Fibroblast of upper back skin (primary cell): ENCODE measurements at regions not wholly inside any gene's neighbourhood (a gene's known extent, or its start where the extent isn't known, plus 50 kb on each side); places are given as distances from the start of the nearest gene placed in this dataset.
"Not testable (repeated sequence)": the region's sequence is repeated elsewhere in the genome, so short reads cannot be mapped to it uniquely, and the experiment has no call there.

Source experiments
- DNase-seq: peaks from one replicate; pipeline ENCODE4 v3.0.0-alpha.2; 2013

DNA sequence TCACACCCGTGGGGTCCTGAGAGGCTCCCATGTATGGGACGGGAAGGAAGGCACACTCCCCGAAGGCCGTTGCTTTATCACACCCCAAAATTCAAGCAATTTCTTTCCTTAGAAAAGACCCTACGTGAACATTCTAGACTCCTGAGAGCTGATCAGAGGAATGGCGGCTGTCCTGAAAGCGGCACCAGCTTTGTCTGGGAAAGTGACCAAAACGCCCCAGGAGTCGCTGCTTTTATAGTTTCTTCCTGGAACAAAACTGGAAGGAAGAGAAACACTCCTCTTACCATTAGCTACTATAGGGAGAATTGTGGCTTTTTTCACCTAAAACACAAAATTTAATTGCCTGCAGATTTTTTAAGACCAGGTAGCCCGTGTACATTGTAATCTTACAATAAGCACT, 261.8 kb upstream of the RNF32 start:
- no peak for DNase-seq

DNA sequence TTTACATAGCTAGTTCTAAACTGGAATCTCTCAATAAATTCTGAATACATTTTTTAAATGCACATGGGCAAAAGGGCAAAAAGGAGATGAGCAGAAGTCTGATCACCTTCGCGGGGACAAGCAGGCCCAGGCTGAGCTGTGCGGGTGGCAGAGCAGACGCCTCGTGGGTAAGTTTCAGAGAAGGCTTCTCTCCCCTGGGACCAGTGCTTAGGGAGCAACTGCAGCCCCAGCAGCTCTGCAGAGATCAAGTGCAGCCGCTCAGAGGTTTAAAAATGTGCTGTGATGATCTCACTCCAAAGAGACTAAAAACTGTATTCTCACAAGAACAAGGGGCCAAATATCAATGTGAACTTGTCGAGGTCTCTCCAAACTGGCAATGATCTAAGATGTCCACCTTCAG, 264.3 kb upstream of the RNF32 start:
- DNase-seq, result no peak

DNA sequence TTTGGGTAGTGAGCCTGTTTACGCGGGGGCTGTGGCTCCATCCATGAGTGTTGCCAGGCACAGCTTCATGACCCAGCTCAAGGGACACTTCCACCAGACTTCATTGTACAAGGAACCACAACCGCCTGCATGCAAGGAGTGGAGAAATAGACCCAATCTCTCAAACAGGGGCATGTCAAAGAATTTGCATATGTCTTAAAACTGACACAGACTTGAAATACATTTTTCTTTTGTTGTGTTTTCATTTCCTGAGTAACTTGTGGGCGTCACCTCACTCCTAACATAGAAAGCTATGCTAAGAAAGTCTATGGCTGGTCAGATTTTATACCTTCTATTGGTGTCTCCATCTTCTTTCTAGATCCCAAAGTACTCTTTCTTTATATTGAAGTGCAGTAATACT, 266.2 kb upstream of the RNF32 start:
- no peak for DNase-seq

DNA sequence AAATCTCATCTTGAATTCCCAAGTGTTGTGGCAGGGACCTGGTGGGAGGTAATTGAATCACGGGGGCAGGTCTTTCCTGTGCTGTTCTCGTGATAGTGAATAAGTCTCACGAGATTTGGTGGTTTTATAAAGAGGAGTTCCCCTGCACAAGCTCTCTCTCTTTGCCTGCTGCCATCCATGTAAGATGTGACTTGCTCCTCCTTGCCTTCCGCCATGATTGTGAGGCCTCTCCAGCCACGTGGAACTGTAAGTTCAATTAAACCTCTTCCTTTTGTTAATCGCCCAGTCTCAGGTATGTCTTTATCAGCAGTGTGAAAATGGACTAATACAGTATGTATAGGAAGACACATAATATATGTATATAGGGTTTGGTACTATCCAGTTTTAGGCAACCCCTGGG, 270.6 kb upstream of the RNF32 start:
- not testable (repeated sequence) for DNase-seq

DNA sequence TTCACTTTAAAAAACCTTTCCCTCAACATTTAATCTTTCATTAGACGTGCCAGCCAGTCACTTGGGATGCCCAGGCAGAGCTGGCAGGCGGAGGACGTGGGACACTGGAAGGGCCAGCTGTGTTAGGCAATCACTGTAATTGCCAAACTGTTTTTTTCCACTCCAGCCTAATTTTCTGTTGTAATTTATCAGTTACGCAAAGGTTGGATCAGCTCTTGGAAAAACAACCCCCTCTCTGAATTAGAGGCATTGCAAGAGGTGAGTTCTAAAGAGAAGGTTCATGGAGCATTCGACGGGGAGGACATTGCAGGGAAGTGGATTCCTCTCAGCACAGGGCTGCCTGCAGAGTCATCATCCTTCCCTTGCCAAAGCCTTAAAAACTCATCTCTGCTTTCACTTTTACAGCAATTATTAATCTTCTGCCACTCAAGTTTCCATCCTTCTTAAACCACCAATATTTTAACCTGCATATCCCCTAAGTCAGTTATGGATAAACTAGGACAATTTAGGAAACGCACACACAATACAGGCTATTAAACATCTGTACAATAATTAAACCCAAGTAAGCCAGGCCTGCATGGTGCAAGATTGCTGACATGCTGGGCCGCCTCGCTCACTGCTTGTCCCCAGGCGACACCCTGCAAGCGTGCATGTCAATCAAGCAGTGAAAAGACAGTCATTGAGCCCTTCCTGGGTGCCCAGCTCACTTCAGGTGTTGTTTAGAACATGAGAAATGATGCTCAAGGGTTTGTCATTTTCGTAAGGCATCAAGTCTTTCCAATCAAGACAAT, 272.3 kb upstream of the RNF32 start:
- DNase-seq, result no peak

DNA sequence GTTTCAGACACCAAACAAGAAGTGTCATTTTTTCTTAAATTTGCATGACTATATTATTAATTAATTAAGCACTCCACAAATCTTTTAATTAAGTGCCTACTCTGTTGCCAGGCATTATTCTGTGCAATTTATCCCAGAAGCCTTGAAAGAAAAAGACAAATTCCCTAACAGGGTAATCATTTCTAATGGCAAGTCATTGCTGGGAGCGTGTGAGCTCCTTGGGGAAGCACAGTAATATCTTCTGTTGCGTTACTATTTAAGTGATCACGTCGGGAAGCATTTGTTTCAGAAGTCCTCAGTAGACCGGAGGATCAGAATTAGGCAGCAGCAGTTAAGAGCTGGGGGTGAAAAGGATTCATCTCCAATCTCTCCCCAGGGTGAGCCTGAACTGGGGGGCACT, 276.8 kb upstream of the RNF32 start:
- DNase-seq, result no peak

DNA sequence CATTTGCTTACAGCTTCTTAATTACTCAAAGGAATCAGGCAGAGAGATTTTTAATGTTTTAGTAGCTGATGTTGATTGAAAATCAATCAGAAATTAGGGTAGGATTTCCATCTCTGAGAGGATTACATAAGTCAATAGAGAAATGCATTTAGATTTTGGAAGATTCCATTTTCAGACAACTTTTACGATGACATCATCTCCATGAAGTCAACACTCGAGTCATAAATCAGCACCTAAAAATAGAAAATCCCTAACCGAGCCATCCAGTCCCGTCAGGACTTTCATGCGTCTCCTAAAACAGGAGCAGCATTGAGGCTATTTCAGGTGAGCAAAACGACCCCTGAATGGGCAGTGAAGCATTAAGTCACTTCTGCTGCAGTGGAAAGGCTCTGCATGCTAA, 279.7 kb upstream of the RNF32 start:
- no peak for DNase-seq

DNA sequence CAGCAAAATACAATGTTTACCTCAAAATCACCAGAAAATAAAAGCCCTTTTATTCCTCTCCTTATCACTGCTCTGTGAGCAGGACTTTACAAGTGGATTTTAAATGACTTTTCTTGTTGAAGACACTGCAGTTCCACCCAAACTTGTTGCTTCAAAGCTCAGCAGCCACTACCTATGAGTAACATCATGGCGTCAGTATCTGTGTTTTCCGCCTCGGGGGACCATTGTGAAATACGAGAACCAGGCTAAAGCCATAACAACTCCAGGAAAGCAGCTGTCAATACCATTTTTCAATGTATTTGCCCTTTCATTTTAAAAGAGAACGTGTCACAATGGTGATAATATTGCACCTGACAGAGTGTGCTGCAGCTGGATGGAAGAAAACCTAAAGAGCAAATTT, 284.0 kb upstream of the RNF32 start:
- no peak for DNase-seq

DNA sequence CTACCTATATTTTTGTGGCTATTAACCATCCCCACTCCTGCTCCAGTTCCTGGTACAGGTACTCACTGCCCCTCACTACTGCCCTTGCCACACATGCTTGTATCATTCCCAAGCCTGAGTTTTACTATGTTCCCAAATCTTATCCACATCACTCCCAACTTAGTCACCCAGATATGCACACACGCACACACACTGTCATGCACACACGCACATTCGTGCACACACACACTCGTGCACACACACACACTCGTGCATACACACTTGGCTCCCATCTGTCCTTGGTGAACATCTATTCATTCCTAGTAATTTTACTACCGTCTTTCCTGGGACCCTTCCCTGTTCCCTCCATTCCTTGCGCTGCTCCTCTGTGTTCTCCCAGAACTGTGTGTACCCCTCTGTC, 287.2 kb upstream of the RNF32 start:
- DNase-seq, result no peak

DNA sequence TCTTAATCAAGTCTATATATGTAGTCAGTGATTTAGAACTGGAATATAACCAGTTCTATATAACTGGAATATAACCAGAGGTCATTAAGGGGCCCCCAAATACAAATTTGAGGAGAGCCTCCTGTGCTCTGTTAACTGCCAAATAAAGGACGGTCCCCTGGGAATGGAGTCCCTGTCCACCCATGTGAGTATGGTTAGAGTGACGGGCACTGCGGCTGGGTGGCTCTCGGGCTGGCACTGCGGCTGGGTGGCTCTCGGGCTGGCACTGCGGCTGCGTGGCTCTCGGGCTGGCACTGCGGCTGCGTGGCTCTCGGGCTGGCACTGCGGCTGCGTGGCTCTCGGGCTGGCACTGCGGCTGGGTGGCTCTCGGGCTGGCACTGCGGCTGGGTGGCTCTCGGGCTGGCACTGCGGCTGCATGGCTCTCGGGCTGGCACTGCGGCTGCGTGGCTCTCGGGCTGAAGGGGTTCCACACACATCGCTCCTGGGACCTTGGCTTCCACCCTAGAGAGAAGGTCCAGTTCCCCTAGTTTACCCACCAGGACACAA, 292.8 kb upstream of the RNF32 start:
- DNase-seq, result not testable (repeated sequence)

DNA sequence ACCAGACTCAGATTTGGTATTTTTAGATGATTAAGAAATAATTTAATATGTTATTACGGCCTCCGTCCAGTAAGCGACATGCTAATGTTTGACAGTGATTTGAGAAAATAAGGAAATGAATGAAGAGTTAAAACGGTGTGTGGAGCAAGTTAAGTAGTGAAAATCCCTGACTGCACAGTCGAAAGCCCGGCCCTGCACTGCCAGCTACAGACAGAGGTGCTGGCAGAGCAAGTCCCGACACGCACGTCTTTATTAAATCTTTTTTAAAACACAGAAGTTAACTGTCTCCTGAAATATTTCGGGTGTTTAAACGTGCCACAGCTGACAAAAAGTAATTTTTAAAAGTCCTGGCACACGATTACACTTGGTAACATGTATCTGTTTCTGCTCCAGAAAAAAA, 293.4 kb upstream of the RNF32 start:
- no peak for DNase-seq

DNA sequence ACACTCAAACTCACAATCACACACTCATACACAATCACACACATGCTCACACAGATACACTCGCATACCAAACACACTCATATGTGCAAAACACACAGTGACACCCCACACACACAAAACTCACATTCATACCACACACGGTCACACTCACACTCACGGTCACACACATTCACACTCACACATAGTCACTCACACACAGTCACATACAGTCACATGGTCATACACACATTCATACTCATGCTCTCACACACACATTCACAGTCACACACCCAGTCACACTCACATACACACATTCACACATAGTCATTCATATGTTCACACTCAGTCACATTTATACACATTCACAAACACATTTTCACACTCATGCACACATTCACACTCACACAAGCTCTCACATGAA, 296.0 kb upstream of the RNF32 start:
- no peak for DNase-seq

DNA sequence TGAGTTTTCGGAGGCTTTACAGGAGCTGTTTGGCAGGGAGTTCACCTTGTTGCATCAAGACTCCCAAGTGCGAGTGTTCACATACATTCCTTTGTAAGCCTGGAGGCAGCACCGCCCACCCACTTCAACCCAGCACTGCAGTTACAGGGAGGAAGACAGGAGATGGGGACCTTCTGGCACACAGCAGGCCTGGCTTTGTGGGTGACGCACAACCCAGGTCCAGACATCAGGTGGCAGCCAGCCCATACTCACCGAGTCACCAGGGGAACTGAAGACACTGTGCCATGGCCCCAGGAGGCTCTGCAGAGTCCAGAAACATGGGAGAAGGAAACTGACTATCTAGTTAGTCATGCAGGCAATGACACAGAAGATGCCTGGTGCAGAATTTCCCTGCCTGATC, 305.9 kb upstream of the RNF32 start:
- no peak for DNase-seq

DNA sequence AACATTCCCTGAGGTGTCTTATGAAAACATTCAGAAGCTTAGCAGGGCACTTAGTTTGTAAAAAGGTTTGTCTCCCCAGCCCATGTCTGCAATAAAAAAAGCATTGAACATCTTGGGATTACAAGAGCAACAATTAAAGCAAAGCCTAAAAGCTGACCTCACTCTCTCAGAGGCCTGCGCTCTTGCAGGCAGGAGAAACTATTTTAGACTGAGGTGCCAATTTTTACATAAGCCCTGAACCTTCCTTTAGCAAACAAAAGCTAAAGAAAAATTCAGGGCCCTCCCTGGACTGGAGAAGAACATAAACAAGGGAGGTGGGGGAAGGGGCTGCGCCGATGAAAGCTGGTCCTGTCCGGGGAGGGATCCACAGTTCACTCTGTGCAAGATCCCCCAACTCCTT, 312.7 kb upstream of the RNF32 start:
- no peak for DNase-seq

DNA sequence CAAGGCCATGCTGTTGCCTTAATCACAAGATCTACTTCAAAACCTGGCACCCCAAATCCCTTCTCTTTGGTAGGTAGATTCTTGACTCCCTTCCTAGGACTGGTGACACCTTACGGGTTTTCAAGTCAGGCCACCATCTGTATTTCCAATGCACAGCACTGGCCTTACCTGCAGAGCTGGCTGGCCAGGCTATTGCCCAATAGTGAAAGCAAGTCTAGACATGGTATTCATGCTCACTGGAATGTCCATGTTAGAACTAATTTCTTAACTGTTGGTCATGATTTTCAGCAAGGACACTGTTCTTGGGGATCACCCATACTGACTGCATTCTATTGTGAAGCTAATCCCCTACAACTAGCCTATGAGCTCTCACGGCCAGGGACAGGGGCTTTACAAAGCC, 313.1 kb upstream of the RNF32 start:
- DNase-seq, result no peak

DNA sequence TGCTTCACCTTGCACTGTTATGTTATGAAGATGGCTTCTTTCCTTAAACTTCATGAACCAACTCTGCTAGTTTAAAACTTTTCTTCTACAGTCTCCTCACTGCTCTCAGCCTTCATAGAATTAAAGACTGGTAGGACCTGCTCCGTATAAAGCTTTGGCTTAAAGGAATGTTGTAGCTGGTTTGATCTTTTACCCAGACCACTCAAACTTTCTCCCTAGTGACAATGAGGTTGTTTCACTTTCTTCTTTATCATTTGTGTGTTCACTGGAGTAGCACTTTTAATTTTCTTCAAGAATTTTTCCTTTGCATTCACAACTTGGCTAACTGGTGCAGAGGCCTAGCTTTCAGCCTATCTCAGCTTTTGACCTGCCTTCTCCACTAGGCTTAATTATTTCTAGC, 316.4 kb upstream of the RNF32 start:
- no peak for DNase-seq

DNA sequence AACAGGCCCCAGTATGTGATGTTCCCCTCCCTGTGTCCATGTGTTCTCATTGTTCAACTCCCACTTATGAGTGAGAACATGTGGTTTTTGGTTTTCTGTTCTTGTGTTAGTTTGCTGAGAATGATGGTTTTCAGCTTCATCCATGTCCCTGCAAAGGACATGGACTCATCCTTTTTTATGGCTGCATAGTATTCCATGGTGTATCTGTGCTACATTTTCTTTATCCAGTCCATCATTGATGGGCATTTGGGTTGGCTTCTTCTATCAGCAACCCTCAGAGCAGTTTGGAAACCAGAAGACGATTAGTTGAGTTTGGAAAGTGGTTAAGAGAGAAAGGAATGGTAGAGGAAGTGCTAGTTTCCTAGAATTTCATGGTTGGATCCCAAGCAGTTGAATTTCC, 319.1 kb upstream of the RNF32 start:
- DNase-seq, result not testable (repeated sequence)

DNA sequence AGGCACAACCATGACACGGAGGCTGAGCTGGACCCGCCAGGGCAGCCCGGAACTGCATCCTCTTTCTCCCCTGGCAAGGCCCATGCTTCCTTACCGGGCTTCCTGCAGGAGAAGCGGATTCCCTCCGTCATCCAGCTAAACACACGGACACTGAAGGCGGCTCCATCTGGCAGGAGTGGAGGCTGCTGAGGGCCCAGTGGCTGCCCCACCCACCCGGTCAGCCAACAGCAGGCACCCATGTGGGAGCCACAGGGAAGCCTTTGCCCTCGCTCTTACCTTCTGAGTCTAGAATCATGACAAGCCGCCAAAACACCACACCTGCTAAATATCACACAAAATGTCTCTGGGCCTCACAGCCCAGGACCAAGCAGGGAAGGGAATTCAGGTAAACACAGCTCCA, 321.6 kb upstream of the RNF32 start:
- no peak for DNase-seq

DNA sequence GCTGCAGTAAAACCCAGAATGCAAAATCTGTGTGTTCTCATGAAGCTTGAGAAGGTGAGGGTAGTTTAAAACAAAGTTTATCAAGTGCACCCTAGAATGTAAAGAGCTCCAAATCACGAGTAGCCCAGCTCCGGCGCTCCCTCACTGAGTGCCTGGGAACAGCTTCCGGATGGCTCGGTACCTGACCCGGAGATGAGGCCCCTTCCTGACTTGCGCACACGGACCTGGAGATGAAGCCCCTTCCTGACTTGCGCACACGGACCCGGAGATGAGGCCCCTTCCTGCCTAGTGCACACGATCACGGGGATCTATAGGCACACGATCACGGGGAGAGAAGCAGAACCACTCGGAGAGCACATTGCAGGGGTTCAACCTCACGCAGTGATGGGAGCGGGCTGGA, 322.1 kb upstream of the RNF32 start:
- no peak for DNase-seq

DNA sequence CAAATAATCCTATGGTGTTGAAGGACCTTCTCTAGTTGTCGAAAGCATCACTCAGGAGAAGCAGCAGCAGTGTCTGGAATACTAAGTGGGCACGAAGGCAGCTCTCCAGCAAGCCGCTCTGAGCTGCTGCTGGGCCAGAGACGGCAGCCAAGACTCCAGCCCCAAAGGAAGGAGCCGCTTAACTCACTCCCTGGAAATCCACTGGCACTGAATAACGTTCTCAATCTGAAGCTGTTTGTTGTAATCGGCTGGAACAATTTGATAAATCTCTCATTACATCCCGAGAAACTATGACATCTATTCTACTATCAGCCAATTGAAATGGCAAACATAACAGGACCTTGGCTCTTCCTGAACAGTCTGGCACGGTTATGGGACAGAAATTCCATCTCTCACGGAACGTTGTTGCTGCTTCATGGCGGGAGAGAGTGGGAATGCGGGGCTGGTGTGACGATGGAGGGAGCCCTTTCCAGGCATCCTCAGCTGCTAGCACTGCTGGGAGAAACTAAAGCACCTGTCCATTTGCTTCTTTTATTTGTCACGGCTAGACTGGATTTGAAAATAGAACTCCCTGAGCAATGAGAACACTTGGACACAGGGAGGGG, 331.5 kb upstream of the RNF32 start:
- no peak for DNase-seq

DNA sequence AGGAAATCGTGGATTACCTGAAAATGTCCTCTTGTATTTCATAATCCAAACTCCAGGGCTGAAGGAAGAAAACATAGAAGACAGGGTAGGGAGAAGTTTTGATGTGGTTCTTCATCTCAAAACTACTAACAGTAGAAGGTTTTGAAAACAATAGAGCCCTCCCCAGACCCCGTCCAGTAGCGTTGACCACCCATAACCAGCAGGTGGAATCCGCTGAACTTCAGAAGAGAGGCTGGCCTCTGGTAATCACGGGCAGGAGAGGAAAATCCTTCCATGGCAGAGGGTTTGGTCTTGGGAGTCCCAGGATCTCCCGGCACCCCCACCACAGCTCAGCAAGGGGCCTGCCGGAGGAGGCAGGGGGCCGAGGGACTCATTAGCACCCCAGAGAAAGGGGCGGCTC, 333.4 kb upstream of the RNF32 start:
- no peak for DNase-seq

DNA sequence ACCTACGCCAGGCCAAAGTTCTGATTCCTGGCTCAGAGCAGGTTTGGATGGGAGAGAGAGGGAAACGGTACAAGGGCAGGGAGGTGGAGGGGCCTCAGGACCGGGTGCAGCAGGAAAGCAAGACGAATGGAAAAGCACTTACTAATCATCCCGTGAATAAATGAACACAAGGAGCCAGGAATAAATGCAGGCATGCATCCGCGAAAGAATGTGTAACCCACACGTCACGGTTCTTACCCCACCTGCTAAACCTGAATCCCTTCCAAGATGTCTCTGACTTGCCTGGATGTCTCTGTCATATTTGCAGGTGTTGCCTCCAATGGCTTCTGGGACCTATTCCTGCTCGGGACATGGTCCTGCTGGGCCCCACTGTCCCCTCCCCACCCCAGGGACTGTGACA, 335.2 kb upstream of the RNF32 start:
- no peak for DNase-seq

DNA sequence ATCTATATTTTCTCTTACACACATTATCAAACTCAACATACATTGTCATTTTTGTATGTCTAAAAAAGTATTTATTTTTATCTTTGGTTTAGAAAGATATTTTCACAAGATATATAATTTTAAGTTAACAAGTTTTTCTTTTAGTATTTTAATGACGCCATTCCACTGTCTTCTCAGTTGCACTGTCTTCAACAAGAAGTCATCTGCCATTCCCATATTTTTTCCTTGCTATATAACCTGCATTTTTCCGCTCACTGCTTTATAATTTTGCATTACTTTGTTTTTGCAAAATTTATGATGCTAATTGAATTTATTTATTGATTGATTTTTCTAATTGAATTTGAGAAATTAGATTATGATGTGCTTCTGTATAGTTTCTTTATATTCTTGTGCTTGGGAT, 357.8 kb upstream of the RNF32 start:
- no peak for DNase-seq

DNA sequence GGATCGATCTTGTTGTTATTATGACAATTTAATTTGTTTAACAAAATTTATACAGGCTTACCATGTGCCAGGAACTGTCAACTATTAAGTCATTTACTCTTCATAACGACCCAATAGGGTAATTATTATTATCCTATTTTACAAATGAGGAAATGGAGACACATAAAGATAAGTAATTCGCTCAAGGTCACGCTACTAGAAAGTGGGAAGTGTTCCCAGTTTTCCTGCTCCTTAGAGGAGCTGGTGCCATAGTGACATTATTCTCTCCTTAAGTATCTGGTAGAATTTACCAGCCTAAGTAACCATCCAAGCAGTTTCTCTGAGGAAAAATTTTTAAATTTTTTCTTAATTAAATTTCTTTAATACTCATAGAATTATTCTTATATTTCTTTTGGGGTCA, 360.9 kb upstream of the RNF32 start:
- no peak for DNase-seq

DNA sequence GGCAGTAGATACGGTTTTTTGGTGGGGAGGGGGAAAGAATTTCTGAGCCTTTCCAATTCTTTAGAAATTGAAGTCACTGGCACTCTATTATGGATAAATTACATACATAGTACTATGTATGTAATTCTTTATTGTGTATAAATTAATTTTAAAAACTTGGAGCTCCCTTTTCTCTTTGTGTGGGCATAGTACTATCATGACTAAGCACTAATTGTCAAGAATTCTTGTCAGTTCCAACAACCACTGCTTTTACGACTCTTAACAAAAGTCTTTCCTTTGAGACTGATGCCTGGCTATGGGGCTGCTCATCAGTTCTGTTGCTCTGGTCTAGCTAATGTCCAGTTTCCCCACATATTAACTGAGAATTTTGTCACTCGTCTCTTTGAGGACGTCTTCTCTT, 365.3 kb upstream of the RNF32 start:
- no peak for DNase-seq
